ENCODE measurements at regions not wholly inside any gene's neighbourhood (a gene's known extent, or its start where the extent isn't known, plus 50 kb on each side); places are given as distances from the start of the nearest gene placed in this dataset.

- TF ChIP-seq CTCF (IDR thresholded peaks at IDR 0.05; ENCODE audit: low read depth, low read length, missing control alignments): no peak
- DNase-seq (ENCODE audit: low read depth): no peak
- no peak overlapping the region for H3K4me3 ChIP-seq (ENCODE audit: low read depth, low read length)
- in situ Hi-C loops (cut with HindIII; ENCODE audit: low sequenced_read_pairs): no loop called here
Observed at GRCh38 chr2:104687147-104687546, 166.8 kb upstream of the POU3F3 start.

- TF ChIP-seq CTCF (IDR thresholded peaks at IDR 0.05; ENCODE audit: low read depth, low read length, missing control alignments): no peak
- no peak overlapping the region for H3K4me3 ChIP-seq (ENCODE audit: low read depth, low read length)
- DNase-seq (ENCODE audit: low read depth): peak; percentile 54
- in situ Hi-C loops (cut with HindIII; ENCODE audit: low sequenced_read_pairs): no loop called here
Observed at GRCh38 chr2:104690255-104690984, 163.5 kb upstream of the POU3F3 start.

- TF ChIP-seq CTCF (IDR thresholded peaks at IDR 0.05; ENCODE audit: low read depth, low read length, missing control alignments): no peak
- DNase-seq (ENCODE audit: low read depth): no peak
- in situ Hi-C loops (cut with HindIII; ENCODE audit: low sequenced_read_pairs): no loop called here
- H3K4me3 ChIP-seq (ENCODE audit: low read depth, low read length): no peak overlapping the region
Observed at GRCh38 chr2:104698276-104698675, 155.6 kb upstream of the POU3F3 start.

- no peak for TF ChIP-seq CTCF (IDR thresholded peaks at IDR 0.05; ENCODE audit: low read depth, low read length, missing control alignments)
- in situ Hi-C loops (cut with HindIII; ENCODE audit: low sequenced_read_pairs): no loop called here
Observed at GRCh38 chr2:104701411-104701911, 152.5 kb upstream of the POU3F3 start.

GRCh38 chr2:104702031-104702850, 151.7 kb upstream of the POU3F3 start:
- peak; percentile 2 for TF ChIP-seq CTCF (IDR thresholded peaks at IDR 0.05; ENCODE audit: low read depth, low read length, missing control alignments)
- no peak for DNase-seq (ENCODE audit: low read depth)
- in situ Hi-C loops (cut with HindIII; ENCODE audit: low sequenced_read_pairs): no loop called here
- H3K4me3 ChIP-seq (ENCODE audit: low read depth, low read length): no peak overlapping the region

More at GRCh38 chr2:104701411-104701911, 152.5 kb upstream of the POU3F3 start:
- no peak overlapping the region for H3K4me3 ChIP-seq (ENCODE audit: low read depth, low read length)
- DNase-seq (ENCODE audit: low read depth): no peak

GRCh38 chr2:104703669-104704068, 150.2 kb upstream of the POU3F3 start:
- DNase-seq (ENCODE audit: low read depth): no peak
- H3K4me3 ChIP-seq (ENCODE audit: low read depth, low read length): no peak overlapping the region
- in situ Hi-C loops (cut with HindIII; ENCODE audit: low sequenced_read_pairs): no loop called here
- no peak for TF ChIP-seq CTCF (IDR thresholded peaks at IDR 0.05; ENCODE audit: low read depth, low read length, missing control alignments)

Measured in astrocyte of the cerebellum (primary cell).